Mucosa of stomach (tissue), 1 donor: ENCODE measurements at regions not wholly inside any gene's neighbourhood (a gene's known extent, or its start where the extent isn't known, plus 50 kb on each side); places are given as distances from the start of the nearest gene placed in this dataset.
"Not testable (repeated sequence)": the region's sequence is repeated elsewhere in the genome, so short reads cannot be mapped to it uniquely, and the experiment has no call there.

ENCODE experiments used
- H3K27me3 ChIP-seq: one replicate; pipeline ENCODE4 v1.7.0; 2013; ENCODE audit warnings: mild to moderate bottlenecking, low read length; ENCODE audit not compliant: control insufficient read depth, insufficient read depth
- H3K36me3 ChIP-seq: one replicate; pipeline ENCODE4 v1.7.0; 2013; ENCODE audit warnings: low read length; ENCODE audit not compliant: control insufficient read depth, insufficient read depth
- H3K4me1 ChIP-seq: one replicate; pipeline ENCODE4 v1.7.0; 2013; ENCODE audit warnings: mild to moderate bottlenecking, low read length; ENCODE audit not compliant: control insufficient read depth, insufficient read depth
- H3K4me3 ChIP-seq: one replicate; pipeline ENCODE4 v1.7.0; 2013; ENCODE audit warnings: low read length
- H3K9ac ChIP-seq: one replicate; pipeline ENCODE4 v1.7.0; 2013; ENCODE audit warnings: mild to moderate bottlenecking, low read length, moderate library complexity
- H3K9me3 ChIP-seq: one replicate; pipeline ENCODE4 v1.7.0; 2013; ENCODE audit warnings: mild to moderate bottlenecking, low read length, moderate library complexity; ENCODE audit not compliant: control insufficient read depth
- donor health status: Pancreatic carcinoma.

GRCh38 chr2:234161932-234162331 lies 111.4 kb downstream of the SPP2 start:
- H3K27me3 ChIP-seq = no peaks in the 10 kb centered on the region
- H3K9me3 ChIP-seq = no peaks in the 10 kb centered on the region
- peaks cover 6% of the 10 kb centered on the region for H3K4me1 ChIP-seq
- H3K4me3 ChIP-seq = no peak overlapping the region
- H3K36me3 ChIP-seq = no peaks in the 10 kb centered on the region
- H3K9ac ChIP-seq = no peak overlapping the region

GRCh38 chr2:234158812-234159211 lies 108.3 kb downstream of the SPP2 start:
- peaks cover 6% of the 10 kb centered on the region for H3K4me1 ChIP-seq
- H3K9ac ChIP-seq = no peak overlapping the region
- no peaks in the 10 kb centered on the region for H3K9me3 ChIP-seq
- H3K36me3 ChIP-seq = no peaks in the 10 kb centered on the region
- H3K4me3 ChIP-seq = no peak overlapping the region
- H3K27me3 ChIP-seq = peaks cover 6% of the 10 kb centered on the region

- no peaks in the 10 kb centered on the region for H3K36me3 ChIP-seq
- H3K27me3 ChIP-seq = peaks cover 6% of the 10 kb centered on the region
- no peaks in the 10 kb centered on the region for H3K9me3 ChIP-seq
- H3K9ac ChIP-seq = no peak overlapping the region
- H3K4me1 ChIP-seq = peaks cover 6% of the 10 kb centered on the region
- no peak overlapping the region for H3K4me3 ChIP-seq
These were observed 107.5 kb downstream of the SPP2 start for GRCh38 chr2:234157817-234158588.

GRCh38 chr2:234156326-234156725 lies 105.8 kb downstream of the SPP2 start:
- Histone ChIP-seq H3K4me1 (no peaks in the 10 kb centered on the region), H3K4me3 (no peak overlapping the region), H3K9me3 (no peaks in the 10 kb centered on the region), H3K9ac (no peak overlapping the region), H3K36me3 (no peaks in the 10 kb centered on the region), H3K27me3 (peaks cover 6% of the 10 kb centered on the region)

DNA sequence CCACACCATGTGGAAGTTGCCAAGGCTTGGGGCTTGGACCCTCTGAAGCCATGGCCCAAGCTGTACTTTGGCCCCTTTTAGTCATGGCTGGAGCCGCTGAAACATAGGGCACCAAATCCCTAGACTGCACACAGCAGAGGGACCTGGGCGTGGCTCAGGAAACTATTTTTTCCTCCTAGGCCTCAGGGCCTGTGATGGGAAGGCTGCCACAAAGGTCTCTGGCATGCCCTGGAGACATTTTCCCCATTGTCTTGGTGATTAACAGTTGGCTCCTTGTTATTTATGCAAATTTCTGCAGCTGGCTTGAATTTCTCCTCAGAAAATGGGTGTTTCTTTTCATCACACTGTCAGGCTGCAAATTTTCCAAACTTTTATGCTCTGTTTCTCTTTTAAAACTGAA lies 102.3 kb downstream of the SPP2 start:
- not testable (repeated sequence) for H3K9me3 ChIP-seq, H3K4me1 ChIP-seq, H3K4me3 ChIP-seq, H3K36me3 ChIP-seq, H3K27me3 ChIP-seq, H3K9ac ChIP-seq

GRCh38 chr2:234147335-234147861 lies 96.9 kb downstream of the SPP2 start:
- Histone ChIP-seq H3K36me3 (no peaks in the 10 kb centered on the region), H3K27me3 (no peaks in the 10 kb centered on the region), H3K9me3 (no peaks in the 10 kb centered on the region), H3K4me3 (no peak overlapping the region), H3K4me1 (no peaks in the 10 kb centered on the region), H3K9ac (no peak overlapping the region)

DNA sequence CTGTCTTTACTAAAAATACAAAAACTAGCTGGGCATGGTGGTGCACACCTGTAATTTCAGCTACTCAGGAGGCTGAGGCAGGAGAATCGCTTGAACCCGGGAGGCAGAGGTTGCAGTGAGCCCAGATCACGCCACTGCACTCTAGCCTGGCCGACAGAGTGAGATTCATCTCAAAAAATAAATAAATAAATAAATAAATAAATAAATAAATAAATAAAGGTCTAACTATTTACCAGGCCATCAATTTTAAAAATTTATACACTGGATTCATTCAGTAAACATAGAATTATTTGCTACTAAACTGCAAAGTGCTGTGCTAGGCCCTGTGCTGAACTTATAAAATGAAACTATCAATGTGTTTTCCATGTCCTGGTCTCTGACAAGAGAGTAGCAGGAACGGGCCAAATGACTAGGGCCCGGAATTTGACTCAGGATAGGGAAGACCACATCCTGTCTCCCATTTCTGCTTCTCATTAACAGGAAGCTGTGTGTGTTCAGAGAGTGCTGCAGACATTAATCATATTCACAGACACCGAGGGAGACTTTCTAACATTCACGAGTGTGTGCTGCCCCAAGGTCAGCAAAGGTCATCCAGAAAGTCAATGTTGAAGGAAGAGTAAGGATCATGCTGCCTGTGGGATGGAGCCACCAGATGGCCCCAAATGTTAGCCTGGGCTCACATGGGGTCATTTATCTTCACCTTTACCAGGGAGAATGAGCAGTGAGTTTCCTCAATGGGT lies 95.8 kb downstream of the SPP2 start:
- Histone ChIP-seq H3K9me3 (no peaks in the 10 kb centered on the region), H3K4me1 (no peaks in the 10 kb centered on the region), H3K27me3 (no peaks in the 10 kb centered on the region), H3K4me3 (no peak overlapping the region), H3K36me3 (no peaks in the 10 kb centered on the region), H3K9ac (no peak overlapping the region)

- Histone ChIP-seq H3K9ac (no peak overlapping the region), H3K36me3 (no peaks in the 10 kb centered on the region), H3K4me1 (no peaks in the 10 kb centered on the region), H3K9me3 (no peaks in the 10 kb centered on the region), H3K4me3 (no peak overlapping the region), H3K27me3 (no peaks in the 10 kb centered on the region)
These were observed 95.0 kb downstream of the SPP2 start for GRCh38 chr2:234145511-234145910.

DNA sequence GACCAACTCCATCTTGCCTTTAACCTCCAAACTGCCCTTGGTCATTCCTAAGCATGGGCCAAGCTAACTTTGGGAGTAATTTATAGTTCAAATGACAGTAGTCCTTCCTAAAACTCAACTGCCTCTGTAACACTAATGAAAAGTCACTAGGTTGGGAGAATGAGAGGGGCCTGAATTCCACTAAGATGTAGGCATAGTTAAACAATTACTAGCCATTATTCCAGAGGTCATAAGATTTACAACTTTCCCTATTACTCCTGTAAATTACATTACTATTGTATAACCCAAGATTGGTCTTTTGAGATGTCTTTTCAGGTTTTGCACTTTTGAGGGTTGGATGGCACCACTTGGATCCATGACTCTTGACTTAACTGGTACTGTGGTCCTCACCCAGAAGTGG lies 94.6 kb downstream of the SPP2 start:
- Histone ChIP-seq H3K9me3 (no peaks in the 10 kb centered on the region), H3K9ac (no peak overlapping the region), H3K4me3 (no peak overlapping the region), H3K36me3 (no peaks in the 10 kb centered on the region), H3K4me1 (no peaks in the 10 kb centered on the region), H3K27me3 (no peaks in the 10 kb centered on the region)

DNA sequence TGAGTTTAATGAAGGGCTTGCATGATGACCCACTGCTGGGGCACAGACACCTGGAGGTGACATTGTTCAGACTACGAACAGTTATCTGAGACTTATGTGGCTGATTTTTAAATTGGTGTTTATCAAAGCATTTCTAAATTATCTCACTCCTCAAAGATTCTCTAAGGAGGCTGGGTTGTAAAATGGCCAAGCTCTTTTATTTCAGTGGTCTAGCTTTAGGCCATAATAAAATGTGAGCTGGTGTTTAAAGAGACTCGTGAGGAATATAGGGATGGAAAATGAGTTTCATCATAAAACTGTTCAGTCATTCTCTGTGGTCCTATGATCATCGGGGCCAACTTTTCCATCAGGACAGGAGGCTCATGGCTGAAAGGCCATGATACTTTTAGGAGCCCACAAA lies 93.4 kb downstream of the SPP2 start:
- Histone ChIP-seq H3K27me3 (no peaks in the 10 kb centered on the region), H3K9ac (no peak overlapping the region), H3K4me3 (no peak overlapping the region), H3K9me3 (no peaks in the 10 kb centered on the region), H3K36me3 (no peaks in the 10 kb centered on the region), H3K4me1 (no peaks in the 10 kb centered on the region)

- Histone ChIP-seq H3K4me1 (no peaks in the 10 kb centered on the region), H3K27me3 (no peaks in the 10 kb centered on the region), H3K36me3 (no peaks in the 10 kb centered on the region), H3K9me3 (no peaks in the 10 kb centered on the region), H3K9ac (no peak overlapping the region), H3K4me3 (no peak overlapping the region)
These were observed 92.0 kb downstream of the SPP2 start for GRCh38 chr2:234142530-234142929.

- no peak overlapping the region for H3K9ac ChIP-seq
- no peaks in the 10 kb centered on the region for H3K36me3 ChIP-seq
- peaks cover 4% of the 10 kb centered on the region for H3K27me3 ChIP-seq
- H3K4me3 ChIP-seq = no peak overlapping the region
- H3K4me1 ChIP-seq = no peaks in the 10 kb centered on the region
- no peaks in the 10 kb centered on the region for H3K9me3 ChIP-seq
These were observed 89.3 kb downstream of the SPP2 start for GRCh38 chr2:234139755-234140154.
